ENCODE measurements at regions not wholly inside any gene's neighbourhood (a gene's known extent, or its start where the extent isn't known, plus 50 kb on each side); places are given as distances from the start of the nearest gene placed in this dataset.

DNA sequence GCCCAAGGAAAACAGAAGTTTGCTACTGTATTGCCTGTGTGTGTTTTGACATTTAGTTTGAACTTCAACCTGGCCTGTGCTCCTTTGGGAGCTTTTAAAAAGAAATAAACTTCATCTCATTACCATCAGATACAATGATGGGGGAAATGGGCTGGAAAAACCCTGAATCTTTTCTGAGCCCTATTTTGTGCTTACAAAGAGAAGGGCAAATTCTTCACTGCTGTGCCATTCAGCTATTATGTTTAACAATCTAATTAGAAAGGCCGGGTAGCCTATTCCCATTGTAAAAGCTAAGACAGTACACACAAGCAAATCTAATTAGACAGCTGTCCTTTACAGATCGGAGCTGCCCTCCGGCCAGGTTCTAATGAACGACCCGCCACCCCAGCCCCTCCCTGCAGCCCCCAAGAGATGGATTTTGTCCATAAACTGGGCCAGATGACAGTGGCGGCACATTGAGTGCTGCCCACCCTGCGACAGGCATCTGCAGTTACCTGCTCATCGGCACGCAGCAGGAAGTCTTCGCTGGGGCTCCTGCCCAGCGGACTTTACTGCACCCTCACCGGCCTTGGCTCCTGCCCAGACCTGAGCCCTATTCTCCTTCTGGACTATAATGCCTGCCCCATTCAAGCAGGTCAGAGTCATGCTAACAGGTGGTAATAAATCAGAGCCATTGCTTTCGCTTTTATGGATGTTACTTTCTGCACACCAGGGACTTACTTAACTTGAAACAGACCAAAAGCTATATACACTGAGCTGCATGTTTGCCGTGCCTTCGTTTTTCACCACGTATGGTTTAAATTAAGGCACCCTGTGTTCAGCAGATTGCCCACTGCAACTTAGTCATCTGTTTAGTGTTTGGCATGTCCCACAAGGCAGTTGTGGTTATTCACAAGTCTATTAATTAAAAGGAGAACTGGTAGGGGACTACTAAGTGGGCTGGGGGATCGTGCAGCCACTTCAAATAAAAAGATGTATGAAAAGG is 549.6 kb downstream of the FGF9 start:
- no peak for TF ChIP-seq CTCF (IDR thresholded peaks at IDR 0.05)
- TF ChIP-seq POLR2A (IDR thresholded peaks at IDR 0.05) = no peak

Measured in lower leg skin (tissue), 3 donors.